Hematopoietic multipotent progenitor cell treated with erythropoietin and hydrocortisone succinate and interleukin-3 and kit ligand, for 15 days (in vitro differentiated cells): ENCODE measurements at regions not wholly inside any gene's neighbourhood (a gene's known extent, or its start where the extent isn't known, plus 50 kb on each side); places are given as distances from the start of the nearest gene placed in this dataset.

ENCODE experiments used
- DNase-seq: peaks from one replicate; pipeline ENCODE4 v3.0.0-alpha.2; 2015; ENCODE audit warnings: low spot score

DNA sequence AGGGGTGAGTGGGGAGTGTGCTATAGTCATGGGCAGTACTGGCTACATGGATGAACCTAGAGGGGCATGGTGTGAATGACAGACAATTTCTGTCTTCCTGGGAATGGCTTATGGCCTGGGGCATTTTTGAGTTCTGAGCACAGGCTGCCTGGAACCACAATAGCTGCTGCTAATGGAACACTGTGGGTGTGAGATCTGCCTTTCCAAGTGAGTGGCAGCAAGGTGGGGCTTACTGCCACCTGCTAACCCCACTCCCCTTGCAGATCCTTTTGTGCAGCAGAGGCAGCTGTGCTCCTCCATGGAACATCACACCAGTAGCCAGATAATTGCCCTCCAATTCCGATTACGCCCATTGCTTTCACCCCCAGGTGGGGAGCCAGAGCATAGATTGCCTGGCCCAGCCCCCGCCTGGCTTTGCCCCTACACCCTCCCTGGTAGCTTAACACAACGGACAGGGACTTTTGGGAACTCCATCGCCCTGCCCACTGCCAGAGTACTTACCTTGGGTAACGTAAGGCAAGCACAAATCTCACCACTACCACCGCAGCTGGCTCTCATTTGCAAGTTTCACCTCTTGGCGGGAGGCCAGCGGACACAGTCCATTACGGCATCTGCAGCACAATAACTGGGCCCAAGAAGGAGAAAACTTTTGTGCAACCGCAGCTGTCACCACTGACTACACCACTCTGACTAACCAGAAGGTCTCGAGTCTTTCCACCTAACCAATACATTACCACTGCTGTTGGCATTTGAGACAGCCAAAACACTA, 421.2 kb upstream of the NWD2 start:
- no peak for DNase-seq

DNA sequence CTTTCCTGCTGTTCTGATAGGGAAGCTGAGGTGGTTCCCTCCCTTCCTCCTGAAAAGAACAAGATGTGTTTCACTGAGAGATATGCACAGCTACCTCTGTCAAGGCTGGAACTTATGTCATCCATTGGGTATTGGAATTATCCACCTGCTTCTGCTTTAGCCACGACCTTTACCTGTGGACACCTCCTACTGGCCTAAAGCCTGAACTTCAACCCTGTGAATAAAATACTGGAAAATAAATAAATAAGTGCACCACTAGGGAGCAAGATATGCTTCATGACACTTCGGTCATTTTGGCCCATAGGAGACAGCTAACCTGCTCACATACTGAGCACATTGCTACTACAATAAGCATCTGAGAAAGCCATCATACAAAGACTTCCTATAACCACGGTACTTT, 419.9 kb upstream of the NWD2 start:
- no peak for DNase-seq

DNA sequence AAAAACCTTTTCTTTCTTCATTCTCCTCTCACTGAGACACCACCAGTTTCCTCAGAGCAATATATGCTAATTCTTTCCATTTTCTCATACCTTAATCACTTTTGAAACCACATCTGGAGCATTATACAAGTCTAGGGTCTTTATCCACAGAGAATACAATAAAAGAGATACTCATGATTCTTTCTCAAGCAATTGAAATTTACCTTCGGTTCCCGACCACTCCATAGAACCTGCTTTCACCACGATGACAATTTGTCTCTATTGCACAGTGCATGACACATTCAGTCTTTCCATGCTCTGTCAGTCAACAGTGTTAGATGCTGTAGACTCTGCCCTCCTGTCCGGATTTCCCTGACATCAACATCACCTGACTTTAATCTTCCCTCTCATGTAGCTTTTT, 409.3 kb upstream of the NWD2 start:
- no peak for DNase-seq

DNA sequence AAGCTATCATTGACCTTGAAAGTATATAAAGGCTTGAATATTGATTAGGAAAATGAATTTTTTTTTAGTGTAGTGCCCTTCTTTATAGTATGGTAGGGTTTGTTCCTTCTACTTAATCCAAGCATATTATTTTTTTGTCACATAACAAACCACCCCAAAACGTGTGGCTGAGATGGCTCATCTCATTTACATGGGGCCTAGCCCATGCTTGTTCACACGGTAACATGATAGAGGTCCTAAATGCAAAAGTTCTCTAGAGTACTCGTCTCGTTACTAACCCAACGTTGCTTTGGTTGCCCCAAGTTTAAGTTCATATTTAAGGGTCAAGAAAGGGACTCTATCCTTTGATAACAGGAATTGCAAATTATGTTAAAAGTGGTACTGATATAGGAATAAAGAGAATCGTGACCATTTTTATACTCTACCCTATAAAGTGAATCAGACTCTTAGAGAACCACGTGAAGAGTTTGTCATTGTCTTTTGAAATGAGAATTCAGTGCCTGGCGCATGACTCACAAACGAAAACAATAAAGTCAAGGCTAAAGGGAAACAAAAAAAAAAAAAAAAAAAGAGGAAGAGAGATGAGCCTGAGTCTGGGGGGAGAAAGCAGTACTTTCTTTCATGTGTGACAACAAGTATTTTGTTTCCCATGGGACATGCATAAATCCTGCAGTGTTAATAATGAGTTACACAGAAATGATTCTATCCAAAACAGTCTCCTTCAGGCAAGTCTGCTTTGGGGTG, 402.8 kb upstream of the NWD2 start:
- no peak for DNase-seq

DNA sequence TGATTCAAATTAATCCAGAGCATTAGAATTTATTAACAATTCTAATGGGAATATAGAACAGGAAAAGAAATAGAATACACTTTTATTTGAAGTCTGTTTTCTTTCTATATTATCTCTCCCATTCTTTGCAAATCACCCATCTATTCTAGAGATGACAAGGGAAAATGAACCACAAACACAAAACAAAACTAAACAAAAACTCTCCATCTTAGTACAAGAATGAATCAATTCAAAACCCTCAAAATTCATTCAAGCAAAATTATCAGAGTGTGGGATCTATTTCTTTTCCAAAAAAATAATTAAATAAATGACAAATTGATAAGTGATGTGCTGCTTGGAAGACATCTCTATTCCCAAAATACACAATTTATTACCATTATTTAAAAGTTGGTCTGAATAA, 400.1 kb upstream of the NWD2 start:
- DNase-seq: no peak

DNA sequence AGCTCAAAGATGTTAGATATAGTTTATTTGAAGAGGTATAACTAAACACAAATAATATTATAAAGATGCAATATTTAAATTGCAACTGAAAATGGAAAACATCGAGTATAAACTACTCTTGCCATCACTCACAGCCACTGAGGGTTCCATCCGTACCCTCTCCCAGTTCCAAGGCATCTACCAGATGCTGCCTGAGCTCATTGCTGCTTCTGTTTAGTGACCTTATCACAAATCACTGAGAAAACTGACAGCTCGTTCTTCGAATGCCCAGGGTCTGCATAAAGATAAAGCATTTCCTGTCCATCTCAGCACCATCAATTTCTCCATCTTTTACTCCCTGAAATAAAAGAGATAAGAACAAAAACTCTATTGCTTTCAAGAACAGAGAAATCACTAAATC, 391.7 kb upstream of the NWD2 start:
- no peak for DNase-seq

DNA sequence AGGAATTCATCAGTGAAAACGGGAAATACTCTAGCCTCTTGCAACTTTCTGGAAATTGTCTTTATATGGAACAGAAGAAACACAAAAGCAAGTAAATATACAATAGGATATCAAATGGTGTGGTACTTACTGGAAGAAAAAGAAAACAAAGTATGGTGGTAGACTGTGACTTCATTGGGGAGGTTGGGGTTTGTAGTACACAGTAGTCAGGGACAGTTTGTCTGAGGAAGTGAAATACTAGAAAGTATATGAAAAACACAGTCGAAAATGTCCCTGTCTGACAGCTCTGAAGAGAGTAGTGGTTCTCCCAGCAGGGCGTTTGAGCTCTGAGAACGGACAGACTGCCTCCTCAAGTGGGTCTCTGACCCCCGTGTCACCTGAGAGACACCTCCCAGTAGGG, 390.0 kb upstream of the NWD2 start:
- DNase-seq: no peak

DNA sequence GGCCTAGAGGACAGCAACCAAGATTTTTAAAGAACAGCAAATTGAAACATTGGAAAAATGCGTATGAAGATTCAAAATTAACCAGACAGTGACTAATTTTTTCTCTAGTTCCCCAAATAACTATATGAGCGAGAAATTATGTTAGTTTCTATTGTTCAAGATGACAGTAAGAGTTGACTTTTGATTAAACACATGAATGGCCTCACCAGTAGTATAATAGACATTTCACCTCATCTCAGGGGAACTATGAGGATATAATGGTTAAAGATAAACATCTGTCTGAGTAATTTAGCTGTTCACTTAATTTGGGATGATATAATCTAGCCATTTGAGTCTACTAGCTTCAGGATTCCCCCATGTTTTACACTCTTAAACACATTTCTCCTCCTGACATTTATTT, 380.9 kb upstream of the NWD2 start:
- DNase-seq: no peak

DNA sequence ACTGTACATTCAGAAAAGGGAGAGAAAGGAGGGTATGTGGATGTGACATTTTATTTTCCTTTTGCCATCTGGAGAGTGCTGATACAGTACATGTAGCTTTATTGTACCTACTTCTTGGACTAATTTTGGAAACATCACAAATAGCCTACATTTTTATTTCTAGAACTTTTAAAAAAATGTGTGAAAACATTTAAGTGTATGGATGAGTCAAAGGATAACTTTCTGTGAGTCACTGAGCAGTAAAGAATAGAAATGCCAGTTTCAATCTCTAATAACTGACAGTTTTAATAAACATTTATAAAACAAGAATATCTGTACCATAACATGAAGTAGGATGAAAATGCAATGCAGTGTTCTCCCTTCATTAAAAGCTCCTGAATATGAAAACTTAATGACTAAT, 374.4 kb upstream of the NWD2 start:
- DNase-seq: no peak

DNA sequence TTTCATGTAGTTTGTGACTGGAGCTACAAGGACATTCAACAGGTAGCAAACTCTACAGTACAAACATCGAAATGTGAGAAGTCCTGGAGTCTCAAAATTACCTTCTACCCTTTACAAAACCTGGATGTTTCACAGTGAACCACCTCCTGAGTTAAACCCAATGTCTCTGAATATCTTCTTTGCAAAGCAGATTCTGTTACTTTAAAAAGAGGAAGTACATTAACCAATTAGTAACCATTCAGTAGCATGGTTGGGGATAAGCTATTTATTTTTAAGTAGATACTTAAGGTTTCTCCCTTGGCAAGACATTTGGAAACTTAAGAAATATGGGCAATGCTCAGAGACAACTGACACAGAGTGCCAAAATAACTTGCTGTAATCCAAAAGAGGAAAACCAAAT, 371.9 kb upstream of the NWD2 start:
- DNase-seq: no peak

DNA sequence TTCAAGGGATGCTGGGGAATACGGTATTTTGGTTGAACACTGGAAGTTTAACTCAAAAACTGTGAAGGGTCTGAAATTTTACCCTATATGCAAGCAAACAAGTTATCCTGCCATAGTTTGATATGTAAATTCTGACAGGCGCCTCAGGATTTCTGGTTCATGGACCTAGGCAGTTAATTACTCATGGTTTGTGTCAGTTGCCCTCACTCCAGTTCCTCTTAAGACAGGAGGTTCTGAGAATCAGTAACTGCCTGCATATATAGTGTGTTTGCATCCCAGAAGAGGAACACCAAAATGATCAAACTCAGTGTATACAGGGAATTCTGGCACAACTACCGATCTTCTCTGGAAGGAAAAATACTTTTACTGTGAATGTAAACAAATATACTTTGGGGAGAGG, 360.4 kb upstream of the NWD2 start:
- no peak for DNase-seq

DNA sequence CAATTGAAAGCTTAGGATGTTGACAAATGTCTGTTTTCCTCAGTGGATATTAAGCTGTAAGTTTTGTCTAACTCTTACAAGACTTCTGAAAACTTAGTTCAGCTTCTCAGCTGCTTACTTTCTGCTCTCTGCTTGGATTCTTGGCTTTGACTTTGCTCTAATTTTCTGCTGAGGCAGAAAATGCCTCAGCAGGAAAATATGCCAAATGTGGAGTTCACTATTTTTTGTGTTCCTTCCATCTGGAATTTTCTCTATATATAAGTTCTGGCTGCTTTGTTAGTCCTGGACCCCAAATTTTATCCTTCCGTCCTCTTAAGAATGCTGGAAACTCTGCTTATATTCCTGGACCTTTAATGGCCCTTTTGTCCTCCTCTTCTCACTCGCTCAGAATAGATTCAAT, 352.6 kb upstream of the NWD2 start:
- DNase-seq: no peak

DNA sequence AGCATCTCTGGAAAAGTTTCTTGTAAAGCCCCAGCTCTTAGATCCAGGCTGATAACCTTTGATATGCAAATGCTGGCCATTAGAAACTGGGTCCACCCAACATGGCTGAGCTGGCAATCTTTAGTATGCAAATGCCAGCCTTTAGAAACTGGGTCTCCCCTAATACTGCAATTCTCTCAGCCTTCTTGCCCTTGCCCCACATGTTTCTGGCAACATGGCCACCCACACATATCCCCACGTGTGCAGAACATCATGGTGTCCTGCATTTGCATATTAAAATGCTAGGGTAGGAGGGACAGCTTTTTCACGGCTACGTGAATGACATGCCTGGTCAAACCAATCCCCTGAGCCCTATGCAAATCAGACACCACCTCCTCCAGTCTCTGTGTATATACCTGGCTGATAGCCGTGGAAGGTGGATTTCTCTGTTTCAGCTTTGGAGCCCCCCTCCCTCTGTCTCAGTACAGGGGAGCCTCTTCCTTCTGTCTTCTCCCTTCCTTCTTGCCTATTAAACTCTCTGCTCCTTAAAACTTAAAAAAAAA, 344.0 kb upstream of the NWD2 start:
- DNase-seq: no peak

DNA sequence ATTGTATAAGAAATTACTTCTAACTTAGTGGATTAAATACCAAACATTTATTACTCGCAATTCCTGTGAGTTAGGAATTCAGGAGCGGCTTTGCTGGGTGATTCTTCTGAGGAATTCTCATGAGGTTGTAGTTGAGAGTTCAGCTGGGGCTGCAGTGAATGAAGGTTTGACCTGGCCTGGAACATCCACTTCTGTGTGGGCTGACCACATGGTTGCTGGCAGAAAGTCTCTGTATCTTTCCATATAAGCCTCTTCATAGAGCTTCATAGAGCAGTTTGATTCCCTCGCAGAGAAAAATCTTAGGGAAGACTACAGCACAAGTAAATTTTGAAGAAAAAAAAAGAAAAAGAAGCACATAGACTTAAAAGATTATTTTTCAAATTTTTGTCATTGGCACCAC, 339.7 kb upstream of the NWD2 start:
- no peak for DNase-seq

DNA sequence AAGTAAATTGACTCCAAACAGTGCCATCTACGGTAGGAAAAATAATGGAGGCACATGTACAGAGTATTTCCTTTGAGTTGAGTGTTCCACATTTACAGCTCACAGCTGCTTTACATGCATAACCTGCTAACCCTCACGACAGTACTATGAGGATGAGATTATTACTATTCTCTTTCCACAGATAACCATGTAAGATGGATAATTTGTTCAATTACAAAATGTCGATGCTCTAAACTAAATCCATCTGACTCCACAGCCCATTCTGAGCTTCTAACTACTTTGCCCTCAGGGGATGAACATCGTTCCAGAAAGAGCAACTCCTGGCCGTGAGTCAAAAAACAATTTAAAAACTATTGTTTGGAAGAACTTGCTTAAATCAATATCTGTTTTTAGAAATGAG, 330.4 kb upstream of the NWD2 start:
- no peak for DNase-seq

DNA sequence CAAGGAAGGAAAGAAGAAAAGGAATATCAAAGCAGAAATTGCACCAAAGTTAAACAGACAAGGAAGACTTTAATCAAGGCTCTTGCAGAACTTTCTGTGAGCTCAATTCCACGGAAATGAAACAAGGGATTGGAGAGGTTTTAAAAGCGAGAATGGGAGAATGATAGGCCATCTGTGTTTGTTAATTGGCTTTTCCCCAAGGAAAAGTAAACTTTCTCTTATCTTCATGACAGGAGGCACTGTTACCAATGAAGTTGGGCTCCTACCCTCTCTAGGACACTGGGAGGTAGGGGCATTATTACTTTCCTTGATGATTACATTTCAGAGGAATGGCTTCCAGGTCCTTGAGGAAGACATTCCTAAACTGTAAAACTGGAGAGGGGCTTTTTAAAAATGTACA, 328.8 kb upstream of the NWD2 start:
- no peak for DNase-seq

DNA sequence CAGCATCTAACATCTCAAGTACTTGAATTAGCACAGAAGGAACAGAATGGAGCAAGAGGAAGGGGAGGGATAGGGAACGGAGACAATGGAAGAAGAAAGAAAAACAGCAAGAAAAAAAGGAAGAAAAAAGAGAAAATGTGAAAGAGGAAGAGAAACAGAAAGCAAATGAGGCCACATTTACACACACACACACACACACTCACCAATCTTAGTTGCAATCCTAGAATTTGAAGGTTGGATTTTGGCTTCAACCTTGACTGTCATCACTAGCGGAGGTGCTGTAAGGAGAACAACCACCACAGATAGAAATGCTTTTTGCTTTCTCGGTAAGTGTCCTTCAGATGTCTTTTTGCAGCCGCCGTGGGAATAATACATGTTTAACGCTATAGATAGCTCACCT, 327.1 kb upstream of the NWD2 start:
- DNase-seq: no peak

DNA sequence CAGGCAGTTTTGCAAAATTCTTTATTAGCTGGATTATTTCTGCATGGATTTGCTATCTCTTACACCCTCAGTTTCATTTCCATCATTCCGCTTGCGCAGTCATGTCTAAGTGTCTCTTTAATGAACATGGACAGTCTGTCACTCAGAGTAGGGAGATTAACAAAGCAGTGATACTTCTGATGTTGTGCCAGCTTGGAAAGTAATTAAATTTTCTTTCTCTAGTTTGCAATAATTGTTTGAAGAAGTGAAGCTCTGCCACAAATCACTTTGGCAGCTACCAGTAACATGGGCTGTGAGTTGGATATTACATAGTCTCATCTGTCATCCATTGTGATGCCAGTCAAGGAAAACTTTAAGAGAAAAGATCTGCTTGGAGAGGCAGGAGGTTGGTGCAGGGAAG, 324.8 kb upstream of the NWD2 start:
- no peak for DNase-seq

DNA sequence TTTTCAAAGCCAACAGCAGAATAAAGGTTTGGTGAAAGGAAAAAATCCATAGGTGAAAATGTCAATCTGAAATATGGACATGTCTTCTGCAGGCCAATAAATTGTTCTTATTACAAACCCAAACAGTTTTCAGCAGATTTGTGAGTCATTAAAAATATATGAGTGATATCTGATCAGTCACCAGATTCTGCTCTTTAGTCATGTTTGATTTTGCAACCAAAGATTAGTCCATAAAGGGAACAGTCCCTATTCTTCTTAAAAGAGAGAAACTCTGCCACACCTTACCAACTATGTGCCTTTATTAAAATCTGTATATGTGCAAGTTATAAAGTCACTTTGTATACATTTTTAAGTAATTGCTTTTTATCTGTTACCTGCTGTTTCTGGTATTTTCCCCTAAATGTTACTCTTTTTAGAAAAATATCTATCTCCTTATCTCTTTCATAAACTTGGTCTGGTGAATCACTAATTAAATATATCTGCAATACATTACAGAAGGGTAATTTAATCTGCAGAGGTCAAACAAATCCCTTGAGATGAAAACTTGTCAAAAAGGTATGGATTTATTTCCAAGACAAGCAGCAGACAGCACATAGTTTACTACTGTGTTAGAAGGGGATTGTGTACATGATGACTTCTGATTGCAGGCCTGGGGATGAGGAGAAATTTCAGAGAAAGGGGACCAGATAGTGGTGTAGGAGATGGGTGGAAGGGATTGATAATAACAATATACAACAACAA, 322.9 kb upstream of the NWD2 start:
- no peak for DNase-seq

DNA sequence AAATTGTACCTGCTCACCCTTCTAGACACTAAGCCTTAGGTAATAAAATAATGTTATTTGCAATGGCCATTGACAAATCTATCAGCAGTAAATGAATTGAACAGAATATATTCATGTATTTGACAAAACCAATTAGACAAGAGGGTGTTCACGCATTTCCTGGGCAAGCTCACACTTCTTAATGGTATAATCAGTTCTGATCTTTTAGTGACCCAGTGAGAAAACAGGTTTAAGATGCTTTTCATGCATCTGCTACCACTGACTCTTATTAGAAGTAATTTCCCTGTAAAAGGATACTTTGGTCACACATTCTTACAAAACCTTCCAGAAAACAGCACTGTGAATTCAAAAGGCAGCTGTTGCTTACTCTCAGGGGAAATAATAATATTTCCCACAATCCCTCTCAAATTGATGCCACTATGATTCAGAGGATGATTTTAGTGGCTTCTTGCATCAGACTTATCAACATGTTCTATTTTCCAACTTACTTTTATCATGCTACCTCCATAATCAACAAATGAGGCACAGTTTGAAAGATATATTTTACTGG, 313.9 kb upstream of the NWD2 start:
- no peak for DNase-seq

DNA sequence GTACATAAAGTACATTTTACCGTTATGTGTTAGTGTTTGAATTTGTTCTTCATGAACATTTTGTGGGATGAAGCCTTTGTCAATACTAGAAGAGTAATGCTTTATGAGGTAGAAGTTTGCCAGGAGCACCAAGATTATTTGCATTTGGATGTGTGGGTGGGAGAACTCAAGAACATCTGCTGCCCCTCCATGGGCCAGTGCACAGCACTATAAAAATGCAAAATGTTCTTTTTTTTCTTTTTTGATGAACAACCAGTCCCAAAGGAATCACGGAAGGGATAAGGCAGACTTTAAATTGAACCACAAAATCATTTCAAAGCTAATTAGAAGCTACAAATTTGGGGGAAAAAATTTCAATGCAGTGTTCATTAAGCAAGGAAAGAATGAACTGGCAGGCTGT, 300.3 kb upstream of the NWD2 start:
- DNase-seq: no peak

DNA sequence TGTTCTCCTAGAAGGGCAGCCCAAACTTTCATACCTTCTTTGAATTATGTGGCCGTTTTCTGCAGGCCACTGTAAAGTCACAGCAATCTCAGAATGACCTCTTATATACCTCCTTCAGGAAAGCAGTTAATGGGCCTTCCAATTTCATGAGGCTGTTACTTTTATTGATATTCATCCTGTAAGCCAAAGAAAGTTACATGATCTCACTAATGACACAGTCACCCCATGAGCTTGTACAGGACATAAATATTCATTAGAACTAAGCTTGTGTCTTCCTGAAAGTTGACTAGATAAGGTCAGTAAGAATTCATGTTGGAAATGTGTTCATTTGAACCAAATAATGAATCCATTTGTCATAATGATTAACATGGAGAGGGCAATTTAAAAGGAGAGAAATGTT, 283.1 kb upstream of the NWD2 start:
- DNase-seq: no peak
